IMR-90 (cell line): ENCODE measurements at regions not wholly inside any gene's neighbourhood (a gene's known extent, or its start where the extent isn't known, plus 50 kb on each side); places are given as distances from the start of the nearest gene placed in this dataset.

Experiments
- ATAC-seq: fragments of 200-7000 bp; cut with Tn5 transposase; 2 replicates; pipeline ENCODE4 v1.9.1; 2020; ENCODE audit warnings: low read depth, mild to moderate bottlenecking, moderate library complexity
- BruUV-seq: library from RNA; stranded (reverse); fragments of 400-500 nt; replicated peaks from 2 replicates; lab custom pipeline; 2021; lab: Mats Ljungman, UMichigan
- CTCF ChIA-PET: fragments of 300-600 bp; formaldehyde crosslinking; extraction: SDS; loops from one replicate; lab custom pipeline; 2021; ENCODE audit warnings: antibody characterized with exemption; lab: Yijun Ruan, JAX
- POLR2A ChIA-PET: fragments of 300-600 bp; sonication (Branson Sonifier 250); formaldehyde crosslinking; loops from one replicate; lab custom pipeline; 2022; ENCODE audit warnings: antibody characterized with exemption; ENCODE audit not compliant: unreplicated experiment; lab: Charles Lee
- DNase-seq: peaks from one replicate; pipeline ENCODE4 v3.0.0; 2013
- H2AFZ ChIP-seq: replicated peaks from 2 replicates; pipeline ENCODE3; 2013; ENCODE audit warnings: low read length, mild to moderate bottlenecking; ENCODE audit not compliant: poor library complexity
- H2AK5ac ChIP-seq: 2 replicates; pipeline ENCODE4 v1.6.1; 2013; ENCODE audit warnings: low read depth, low read length, inconsistent platforms
- H2AK9ac ChIP-seq: replicated peaks from 2 replicates; pipeline ENCODE3; 2013; ENCODE audit warnings: mild to moderate bottlenecking, low read depth, low read length, moderate library complexity; ENCODE audit not compliant: poor library complexity
- H2BK120ac ChIP-seq: 2 replicates; pipeline ENCODE4 v1.6.1; 2013; ENCODE audit warnings: low read depth, low read length, inconsistent platforms
- H2BK15ac ChIP-seq: 3 replicates; pipeline ENCODE4 v1.6.1; 2013; ENCODE audit warnings: low read depth, low read length, inconsistent platforms
- H2BK20ac ChIP-seq: 2 replicates; pipeline ENCODE4 v1.6.1; 2013; ENCODE audit warnings: low read depth, mild to moderate bottlenecking, inconsistent platforms, low read length, moderate library complexity
- H2BK5ac ChIP-seq: 2 replicates; pipeline ENCODE4 v1.6.1; 2013; ENCODE audit warnings: mild to moderate bottlenecking, low read depth, low read length, inconsistent platforms; ENCODE audit not compliant: poor library complexity, severe bottlenecking
- H3K14ac ChIP-seq: replicated peaks from 2 replicates; pipeline ENCODE4 v1.6.1; 2013; ENCODE audit warnings: low read depth, low read length, inconsistent platforms
- H3K18ac ChIP-seq: 2 replicates; pipeline ENCODE4 v1.6.1; 2013; ENCODE audit warnings: low read depth, low read length, control low read depth
- H3K23ac ChIP-seq: 2 replicates; pipeline ENCODE4 v1.6.1; 2013; ENCODE audit warnings: low read depth, low read length, inconsistent platforms
- H3K27ac ChIP-seq: 2 replicates; pipeline ENCODE4 v1.5.1; 2013; ENCODE audit warnings: mild to moderate bottlenecking, control low read depth, low read length; ENCODE audit not compliant: insufficient read depth
- H3K27me3 ChIP-seq: 2 replicates; pipeline ENCODE4 v1.6.1; 2013; ENCODE audit warnings: low read length; ENCODE audit not compliant: control insufficient read depth, insufficient read depth
- H3K36me3 ChIP-seq: 2 replicates; pipeline ENCODE4 v1.6.1; 2013; ENCODE audit warnings: low read length, mixed read lengths; ENCODE audit not compliant: control insufficient read depth, insufficient read depth
- H3K4ac ChIP-seq: 2 replicates; pipeline ENCODE4 v1.6.1; 2013; ENCODE audit warnings: low read depth, low read length, inconsistent platforms
- H3K4me1 ChIP-seq: 2 replicates; pipeline ENCODE4 v1.6.1; 2013; ENCODE audit warnings: low read length, mixed read lengths; ENCODE audit not compliant: control insufficient read depth, insufficient read depth
- H3K4me2 ChIP-seq: 2 replicates; pipeline ENCODE4 v1.6.1; 2013; ENCODE audit warnings: low read depth, mild to moderate bottlenecking, control low read depth, low read length, moderate library complexity
- H3K4me3 ChIP-seq: 2 replicates; pipeline ENCODE4 v1.5.1; 2013; ENCODE audit warnings: low read depth, mild to moderate bottlenecking, control low read depth, low read length, moderate library complexity; ENCODE audit not compliant: insufficient read depth
- H3K56ac ChIP-seq: 2 replicates; pipeline ENCODE4 v1.6.1; 2013; ENCODE audit warnings: low read length, inconsistent platforms; ENCODE audit not compliant: insufficient read depth; ENCODE audit errors: extremely low read depth
- H3K79me1 ChIP-seq, 2 experiments: 2 replicates each; pipeline ENCODE4 v1.6.1; 2013; ENCODE audit warnings: low read length in 2 of 2, inconsistent platforms in 1 of 2, low read depth in 1 of 2
- H3K9ac ChIP-seq: 2 replicates; pipeline ENCODE4 v1.6.1; 2013; ENCODE audit warnings: low read depth, low read length, control low read depth
- H3K9me1 ChIP-seq: 2 replicates; pipeline ENCODE4 v1.6.1; 2013; ENCODE audit warnings: low read length, inconsistent platforms; ENCODE audit not compliant: insufficient read depth
- H3K9me3 ChIP-seq: 2 replicates; pipeline ENCODE4 v1.6.1; 2013; ENCODE audit warnings: low read length; ENCODE audit not compliant: control insufficient read depth, insufficient read depth
- H4K20me1 ChIP-seq: 2 replicates; pipeline ENCODE4 v1.6.1; 2013; ENCODE audit warnings: low read length, inconsistent platforms; ENCODE audit not compliant: insufficient read depth
- H4K5ac ChIP-seq: 2 replicates; pipeline ENCODE4 v1.6.1; 2013; ENCODE audit warnings: mild to moderate bottlenecking, low read depth, low read length, control low read depth
- H4K8ac ChIP-seq, 2 experiments: 2 replicates each; pipeline ENCODE4 v1.6.1; 2013; ENCODE audit warnings: low read depth in 2 of 2, low read length in 2 of 2, control low read depth in 1 of 2, inconsistent platforms in 1 of 2
- H4K91ac ChIP-seq: 2 replicates; pipeline ENCODE4 v1.6.1; 2013; ENCODE audit warnings: low read depth, low read length, inconsistent platforms; ENCODE audit not compliant: insufficient read depth
- BHLHE40 ChIP-seq: fragments of 150-350 bp; IDR thresholded peaks from 2 replicates; pipeline ENCODE4 v1.6.1; 2016; ENCODE audit warnings: mild to moderate bottlenecking, low read depth, low read length
- CEBPB ChIP-seq: IDR thresholded peaks from 2 replicates; pipeline ENCODE4 v1.6.1; 2012; ENCODE audit warnings: low read depth, low read length, improper control_type of control experiment
- CHD1 ChIP-seq: IDR thresholded peaks from 2 replicates; pipeline ENCODE4 v1.6.1; 2012; ENCODE audit warnings: low read depth, low read length, improper control_type of control experiment
- FOS ChIP-seq: fragments of 150-350 bp; IDR thresholded peaks from 2 replicates; pipeline ENCODE4 v1.6.1; 2016; ENCODE audit warnings: low read depth, low read length
- MAFK ChIP-seq: IDR thresholded peaks from 2 replicates; pipeline ENCODE4 v1.6.1; 2012; ENCODE audit warnings: low read depth, low read length, improper control_type of control experiment
- MAZ ChIP-seq: IDR thresholded peaks from 2 replicates; pipeline ENCODE4 v1.6.1; 2012; ENCODE audit warnings: low read depth, mild to moderate bottlenecking, low read length, improper control_type of control experiment, moderate library complexity, borderline replicate concordance
- MXI1 ChIP-seq: IDR thresholded peaks from 2 replicates; pipeline ENCODE4 v1.6.1; 2012; ENCODE audit warnings: low read depth, mild to moderate bottlenecking, low read length, moderate library complexity, borderline replicate concordance
- RAD21 ChIP-seq: IDR thresholded peaks from 2 replicates; pipeline ENCODE4 v1.6.1; 2012; ENCODE audit warnings: low read length, improper control_type of control experiment
- RFX5 ChIP-seq: IDR thresholded peaks from 2 replicates; pipeline ENCODE4 v1.8.0; 2012; ENCODE audit warnings: low read depth, mild to moderate bottlenecking, low read length, moderate library complexity
- SMC3 ChIP-seq: fragments of 150-350 bp; IDR thresholded peaks from 2 replicates; pipeline ENCODE4 v1.6.1; 2016; ENCODE audit warnings: low read depth, mild to moderate bottlenecking, antibody characterized with exemption, low read length, moderate library complexity
- WGBS, 2 experiments: methylation state at CpG; one replicate each; pipeline versions ENCODE4 v1.1.5 to v1.1.7; 2013; ENCODE audit warnings: missing lambda C conversion rate in 2 of 2; ENCODE audit not compliant: insufficient read length in 1 of 2; ENCODE audit errors: extremely low coverage in 2 of 2; 5-methylcytosine and 5-hydroxymethylcytosine counted together
- dilution Hi-C: fragments of 300-500 bp; cut with HindIII; formaldehyde crosslinking; loops from one replicate; pipeline ENCODE4 v1.14.3; 2018; ENCODE audit warnings: low sequenced_read_pairs; ENCODE audit not compliant: unreplicated experiment
- in situ Hi-C: fragments of 300-500 bp; cut with MboI; formaldehyde crosslinking; loops from 3 replicates; pipeline ENCODE4 v1.14.3; 2019; ENCODE audit warnings: low sequenced_read_pairs, inconsistent platforms, mixed read lengths
- intact Hi-C: fragments of 100-400 bp; cut with micrococcal nuclease; formaldehyde crosslinking; loops from 2 replicates; pipeline ENCODE4 v1.10.0; 2022
- TF ChIP-seq, protein P1 (sequence below): fragments of 150-350 bp; IDR thresholded peaks from 2 replicates; pipeline ENCODE4 v1.6.1; 2016; ENCODE audit warnings: low read depth, mild to moderate bottlenecking, low read length, moderate library complexity, borderline replicate concordance
- TF ChIP-seq, protein P2 (sequence below): conservative IDR thresholded peaks from 2 replicates; pipeline ENCODE4 v1.5.1; 2012; ENCODE audit warnings: mild to moderate bottlenecking, low read depth, low read length, improper control_type of control experiment

DNA sequence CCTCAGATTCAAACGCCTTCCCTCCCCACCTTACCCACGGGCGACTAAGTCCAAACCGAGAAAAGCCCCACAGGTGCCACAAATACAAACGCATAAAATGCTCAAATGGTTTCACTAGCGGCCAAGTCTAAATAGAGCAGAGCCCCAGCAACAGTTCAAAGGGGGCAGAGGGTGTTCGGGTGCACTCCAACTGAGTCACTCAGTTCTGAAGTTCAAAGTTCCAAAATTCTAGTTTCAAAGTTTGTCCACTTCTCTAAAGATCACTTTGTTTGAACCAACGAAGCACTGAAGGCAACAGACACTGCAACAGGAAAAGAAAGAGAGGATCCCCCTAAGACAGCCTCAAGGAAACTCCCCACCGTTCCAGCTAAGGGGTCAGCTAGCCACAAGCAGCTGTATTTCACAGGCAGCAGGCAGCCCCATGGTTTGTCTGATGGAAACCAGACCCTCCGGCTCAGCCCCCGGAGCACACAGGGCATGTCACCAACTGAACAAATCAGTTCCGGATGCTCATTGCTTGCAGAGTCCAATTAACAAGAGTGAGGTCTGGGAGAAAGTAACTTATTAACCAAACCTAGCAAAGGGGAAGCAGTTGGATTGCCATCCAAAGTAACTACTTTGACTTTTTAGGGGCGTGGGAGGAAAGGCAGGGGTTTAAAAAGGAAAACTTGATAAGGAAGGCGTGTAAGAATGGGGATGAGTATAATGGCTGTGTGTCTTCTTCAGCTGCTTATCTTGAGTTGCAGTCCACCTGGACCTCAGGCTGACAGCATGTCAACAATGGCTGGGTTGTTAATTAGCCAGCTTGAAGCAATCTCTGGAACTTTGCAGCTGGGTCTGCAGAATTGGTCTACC lies 1423.9 kb upstream of the PRMT6 start:
- Histone ChIP-seq H2BK20ac (no peak overlapping the region), H3K4ac (no peak overlapping the region), H3K27ac (no peak overlapping the region), H4K8ac (no peak overlapping the region), H2AK5ac (no peak overlapping the region), H3K9me1 (no peaks in the 10 kb centered on the region), H3K4me3 (no peak overlapping the region), H3K9ac (no peak overlapping the region), H4K20me1 (no peaks in the 10 kb centered on the region), H2BK5ac (no peak overlapping the region), H3K27me3 (no peaks in the 10 kb centered on the region), H2AK9ac (no peak overlapping the region), H3K79me1 (no peaks in the 10 kb centered on the region), H4K5ac (no peak overlapping the region), H4K91ac (no peak overlapping the region), H3K14ac (no peak overlapping the region), H3K4me2 (no peak overlapping the region), H3K18ac (no peak overlapping the region), H3K4me1 (no peaks in the 10 kb centered on the region), H2AFZ (no peak overlapping the region), H3K36me3 (no peaks in the 10 kb centered on the region), H3K56ac (no peak overlapping the region), H3K9me3 (peaks cover 4% of the 10 kb centered on the region), H2BK15ac (no peak overlapping the region), H2BK120ac (no peak overlapping the region), H3K23ac (no peak overlapping the region)
- WGBS, 2 experiments: 75% methylated on average over 3 of the region's 14 CpGs; no CpG with 5 or more reads in 1 of the 2 experiments
- intact Hi-C loops (no loop called here), in situ Hi-C loops (no loop called here), dilution Hi-C loops (no loop called here)
- DNase-seq (no peak), ATAC-seq (no peak)
- CTCF ChIA-PET: no interaction called here
- no TSS peak for BruUV-seq
- TF ChIP-seq, protein P1, sequence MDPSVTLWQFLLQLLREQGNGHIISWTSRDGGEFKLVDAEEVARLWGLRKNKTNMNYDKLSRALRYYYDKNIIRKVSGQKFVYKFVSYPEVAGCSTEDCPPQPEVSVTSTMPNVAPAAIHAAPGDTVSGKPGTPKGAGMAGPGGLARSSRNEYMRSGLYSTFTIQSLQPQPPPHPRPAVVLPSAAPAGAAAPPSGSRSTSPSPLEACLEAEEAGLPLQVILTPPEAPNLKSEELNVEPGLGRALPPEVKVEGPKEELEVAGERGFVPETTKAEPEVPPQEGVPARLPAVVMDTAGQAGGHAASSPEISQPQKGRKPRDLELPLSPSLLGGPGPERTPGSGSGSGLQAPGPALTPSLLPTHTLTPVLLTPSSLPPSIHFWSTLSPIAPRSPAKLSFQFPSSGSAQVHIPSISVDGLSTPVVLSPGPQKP: no peak
- TF ChIP-seq MAZ (no peak), CHD1 (no peak), CEBPB (no peak), MAFK (no peak), MXI1 (no peak), RAD21 (no peak), FOS (no peak), RFX5 (no peak), SMC3 (no peak), BHLHE40 (no peak)
- TF ChIP-seq, protein P2, sequence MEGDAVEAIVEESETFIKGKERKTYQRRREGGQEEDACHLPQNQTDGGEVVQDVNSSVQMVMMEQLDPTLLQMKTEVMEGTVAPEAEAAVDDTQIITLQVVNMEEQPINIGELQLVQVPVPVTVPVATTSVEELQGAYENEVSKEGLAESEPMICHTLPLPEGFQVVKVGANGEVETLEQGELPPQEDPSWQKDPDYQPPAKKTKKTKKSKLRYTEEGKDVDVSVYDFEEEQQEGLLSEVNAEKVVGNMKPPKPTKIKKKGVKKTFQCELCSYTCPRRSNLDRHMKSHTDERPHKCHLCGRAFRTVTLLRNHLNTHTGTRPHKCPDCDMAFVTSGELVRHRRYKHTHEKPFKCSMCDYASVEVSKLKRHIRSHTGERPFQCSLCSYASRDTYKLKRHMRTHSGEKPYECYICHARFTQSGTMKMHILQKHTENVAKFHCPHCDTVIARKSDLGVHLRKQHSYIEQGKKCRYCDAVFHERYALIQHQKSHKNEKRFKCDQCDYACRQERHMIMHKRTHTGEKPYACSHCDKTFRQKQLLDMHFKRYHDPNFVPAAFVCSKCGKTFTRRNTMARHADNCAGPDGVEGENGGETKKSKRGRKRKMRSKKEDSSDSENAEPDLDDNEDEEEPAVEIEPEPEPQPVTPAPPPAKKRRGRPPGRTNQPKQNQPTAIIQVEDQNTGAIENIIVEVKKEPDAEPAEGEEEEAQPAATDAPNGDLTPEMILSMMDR: no peak
- POLR2A ChIA-PET: no interaction called here
